Gastrocnemius medialis (tissue), 4 donors: ENCODE measurements at regions not wholly inside any gene's neighbourhood (a gene's known extent, or its start where the extent isn't known, plus 50 kb on each side); places are given as distances from the start of the nearest gene placed in this dataset.

Experiments
- POLR2A ChIP-seq, 2 donors: fragments of 450-650 bp; IDR thresholded peaks; one replicate each; pipeline ENCODE4 v1.6.1; 2017; ENCODE audit warnings: antibody characterized with exemption in 2 of 2, mild to moderate bottlenecking in 2 of 2, moderate library complexity in 2 of 2
- TF ChIP-seq, protein P1 (sequence below), 5 experiments: fragments of 450-650 bp in 3 of 5; fragments of 200-600 bp in 2 of 5; sonication (generic) in 2 of 5; IDR thresholded peaks in 4 of 5; conservative IDR thresholded peaks in 1 of 5; 1 replicate in 4 of 5; 2 replicates in 1 of 5; pipeline ENCODE4 v1.5.1; 2016 to 2019; ENCODE audit warnings: antibody characterized with exemption in 5 of 5, mild to moderate bottlenecking in 3 of 5, moderate library complexity in 3 of 5

DNA sequence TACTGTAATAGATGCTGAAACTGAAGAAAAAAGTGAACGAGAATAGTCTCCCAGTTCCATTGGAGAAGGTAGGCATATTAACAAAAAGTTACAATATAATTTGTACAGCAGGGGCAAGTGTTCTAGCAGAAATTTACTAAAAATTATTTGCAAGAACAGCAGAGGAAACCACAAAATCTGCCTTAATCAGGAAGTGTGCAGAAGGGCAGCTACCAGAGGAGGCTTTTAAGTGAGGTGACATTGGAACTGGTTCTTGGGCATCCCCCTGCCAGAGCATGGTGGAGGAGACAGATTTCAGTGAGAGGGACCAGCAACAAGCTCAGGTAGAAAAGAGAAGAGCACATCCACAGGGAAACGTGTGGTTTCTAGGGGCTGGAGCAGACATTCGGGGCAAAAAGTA, 279.3 kb upstream of the CAMK1G start:
- TF ChIP-seq, protein P1, sequence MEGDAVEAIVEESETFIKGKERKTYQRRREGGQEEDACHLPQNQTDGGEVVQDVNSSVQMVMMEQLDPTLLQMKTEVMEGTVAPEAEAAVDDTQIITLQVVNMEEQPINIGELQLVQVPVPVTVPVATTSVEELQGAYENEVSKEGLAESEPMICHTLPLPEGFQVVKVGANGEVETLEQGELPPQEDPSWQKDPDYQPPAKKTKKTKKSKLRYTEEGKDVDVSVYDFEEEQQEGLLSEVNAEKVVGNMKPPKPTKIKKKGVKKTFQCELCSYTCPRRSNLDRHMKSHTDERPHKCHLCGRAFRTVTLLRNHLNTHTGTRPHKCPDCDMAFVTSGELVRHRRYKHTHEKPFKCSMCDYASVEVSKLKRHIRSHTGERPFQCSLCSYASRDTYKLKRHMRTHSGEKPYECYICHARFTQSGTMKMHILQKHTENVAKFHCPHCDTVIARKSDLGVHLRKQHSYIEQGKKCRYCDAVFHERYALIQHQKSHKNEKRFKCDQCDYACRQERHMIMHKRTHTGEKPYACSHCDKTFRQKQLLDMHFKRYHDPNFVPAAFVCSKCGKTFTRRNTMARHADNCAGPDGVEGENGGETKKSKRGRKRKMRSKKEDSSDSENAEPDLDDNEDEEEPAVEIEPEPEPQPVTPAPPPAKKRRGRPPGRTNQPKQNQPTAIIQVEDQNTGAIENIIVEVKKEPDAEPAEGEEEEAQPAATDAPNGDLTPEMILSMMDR (IDR thresholded peaks at IDR 0.05 in 4 of 5, conservative IDR thresholded peaks at IDR 0.05 in 1 of 5): no peak
- no peak for TF ChIP-seq POLR2A (IDR thresholded peaks at IDR 0.05)
